Right cardiac atrium (tissue), 5 donors: ENCODE measurements at regions not wholly inside any gene's neighbourhood (a gene's known extent, or its start where the extent isn't known, plus 50 kb on each side); places are given as distances from the start of the nearest gene placed in this dataset.
"Not testable (repeated sequence)": the region's sequence is repeated elsewhere in the genome, so short reads cannot be mapped to it uniquely, and the experiment has no call there.

Source experiments
- ATAC-seq, 2 donors: fragments of 200-7000 bp; cut with Tn5 transposase; one replicate each; pipeline versions ENCODE4 v1.8.0 to v1.9.1; 2020; ENCODE audit warnings: moderate library complexity in 2 of 2, mild to moderate bottlenecking in 1 of 2
- DNase-seq, 3 donors: peaks; one replicate each; pipeline ENCODE4 v3.0.0-alpha.2; 2020
- H3K27ac ChIP-seq: one replicate; pipeline ENCODE4 v1.5.1; 2013; ENCODE audit warnings: mild to moderate bottlenecking, low read length, control low read depth, moderate library complexity
- H3K27me3 ChIP-seq: one replicate; pipeline ENCODE4 v1.6.1; 2013; ENCODE audit not compliant: control insufficient read depth, insufficient read depth
- H3K4me1 ChIP-seq: one replicate; pipeline ENCODE4 v1.6.1; 2013; ENCODE audit warnings: low read length; ENCODE audit not compliant: control insufficient read depth, insufficient read depth
- H3K4me3 ChIP-seq: one replicate; pipeline ENCODE4 v1.5.1; 2013; ENCODE audit warnings: low read length, control low read depth
- H3K9me3 ChIP-seq: one replicate; pipeline ENCODE4 v1.6.1; 2013; ENCODE audit warnings: low read length; ENCODE audit not compliant: control insufficient read depth
- WGBS: extraction: QIAGEN DNeasy Blood & Tissue Kit; methylation state at CpG from one replicate; pipeline ENCODE4 v1.1.7; 2013; 5-methylcytosine and 5-hydroxymethylcytosine counted together
- intact Hi-C, 4 donors: fragments of 100-400 bp; cut with DNase I; formaldehyde crosslinking; loops; one replicate each; pipeline versions ENCODE4 v1.11.0 to v1.14.0; 2022 to 2023
- donor health status: healthy with polysubstance abuse.
- donor health status: DM: no; HTN: yes; CAD: no.
- donor health status: DM: no; HTN: no; CAD: no.
- donor health status: DM: no; HTN: yes; CAD: no; lungs with severe emphysema.
- donor health status: DM: yes; HTN: yes; CAD: no.

DNA sequence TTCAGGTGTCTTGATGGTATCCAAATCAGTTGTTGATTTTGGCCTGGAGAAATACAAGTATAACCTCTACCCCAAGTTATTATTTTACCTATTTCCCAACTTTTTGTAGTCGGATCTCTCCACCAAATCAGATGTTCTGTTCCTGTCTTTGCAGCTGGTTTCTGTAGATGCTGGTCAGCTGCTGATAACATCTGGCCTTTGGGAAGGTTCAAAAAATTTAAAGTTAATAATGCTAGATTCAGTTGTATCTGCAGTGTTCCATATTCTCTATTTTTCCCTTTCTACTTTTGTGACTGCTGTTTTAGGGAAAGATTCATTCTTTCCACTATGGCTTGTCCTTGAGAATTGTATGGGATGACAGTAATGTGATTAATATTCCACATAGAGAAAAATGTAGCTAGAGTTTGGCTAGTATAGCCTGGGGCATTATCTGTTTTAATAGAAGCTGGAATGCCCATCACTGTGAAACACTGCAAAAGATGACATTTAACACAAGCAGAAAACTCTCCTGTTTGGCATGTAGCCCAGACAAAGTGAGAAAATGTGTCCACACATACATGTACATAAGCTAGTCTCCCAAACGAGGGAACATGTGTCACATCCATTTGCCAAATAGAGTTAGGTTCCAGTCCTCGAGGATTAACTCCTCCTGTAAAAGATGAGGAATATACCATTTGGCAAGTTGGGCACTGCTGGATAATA, 99.2 kb downstream of the ZNF100 start:
- H3K4me3 ChIP-seq, intact Hi-C loops, H3K27ac ChIP-seq, H3K4me1 ChIP-seq, H3K27me3 ChIP-seq, DNase-seq, ATAC-seq, H3K9me3 ChIP-seq: not testable (repeated sequence)
- WGBS, result 44% methylated on average over 3 of the region's 3 CpGs

DNA sequence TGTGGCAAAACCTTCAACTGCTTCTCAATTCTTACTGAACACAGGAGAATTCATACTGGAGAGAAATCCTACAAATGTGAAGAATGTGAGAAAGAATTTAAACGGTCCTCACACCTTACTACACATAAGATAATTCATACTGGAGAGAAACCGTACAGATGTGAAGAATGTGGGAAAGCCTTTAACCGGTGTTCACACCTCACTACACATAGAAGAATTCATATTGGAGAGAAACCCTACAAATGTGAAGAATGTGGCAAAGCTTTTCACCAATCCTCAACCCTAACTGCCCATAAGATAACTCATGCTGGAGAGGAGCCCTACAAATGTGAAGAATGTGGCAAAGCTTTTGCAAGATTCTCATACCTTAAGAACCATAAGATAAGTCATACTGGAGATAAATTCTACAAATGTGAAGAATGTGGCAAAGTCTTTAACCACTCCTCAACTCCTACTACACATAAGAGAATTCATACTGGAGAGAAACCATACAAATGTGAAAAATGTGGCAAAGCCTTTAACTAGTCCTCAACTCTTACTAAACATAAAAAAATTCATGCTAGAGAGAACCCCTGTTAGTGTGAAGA, 111.7 kb downstream of the ZNF100 start:
- ATAC-seq (no peak), DNase-seq (no peak)
- H3K27me3 ChIP-seq, result no peaks in the 10 kb centered on the region
- no peaks in the 10 kb centered on the region for H3K4me1 ChIP-seq
- H3K9me3 ChIP-seq, result no peaks in the 10 kb centered on the region
- intact Hi-C loops, result no loop called here
- 76% methylated on average over 3 of the region's 3 CpGs for WGBS
- H3K4me3 ChIP-seq, result no peak overlapping the region
- H3K27ac ChIP-seq, result no peak overlapping the region

- ATAC-seq, H3K27me3 ChIP-seq, H3K27ac ChIP-seq, H3K4me1 ChIP-seq, H3K9me3 ChIP-seq, H3K4me3 ChIP-seq, intact Hi-C loops, DNase-seq: not testable (repeated sequence)
- 52% methylated on average over 3 of the region's 3 CpGs for WGBS
Measured at GRCh38 chr19:21651478-21651877, 115.9 kb downstream of the ZNF100 start.

GRCh38 chr19:21638776-21639175, 128.6 kb downstream of the ZNF100 start:
- no peaks in the 10 kb centered on the region for H3K4me1 ChIP-seq
- intact Hi-C loops, result no loop called here
- H3K27me3 ChIP-seq, result no peaks in the 10 kb centered on the region
- no peak overlapping the region for H3K4me3 ChIP-seq
- DNase-seq (no peak), ATAC-seq (no peak)
- H3K9me3 ChIP-seq, result no peaks in the 10 kb centered on the region
- H3K27ac ChIP-seq, result no peak overlapping the region
- 72% methylated on average over 1 of the region's 1 CpG for WGBS

DNA sequence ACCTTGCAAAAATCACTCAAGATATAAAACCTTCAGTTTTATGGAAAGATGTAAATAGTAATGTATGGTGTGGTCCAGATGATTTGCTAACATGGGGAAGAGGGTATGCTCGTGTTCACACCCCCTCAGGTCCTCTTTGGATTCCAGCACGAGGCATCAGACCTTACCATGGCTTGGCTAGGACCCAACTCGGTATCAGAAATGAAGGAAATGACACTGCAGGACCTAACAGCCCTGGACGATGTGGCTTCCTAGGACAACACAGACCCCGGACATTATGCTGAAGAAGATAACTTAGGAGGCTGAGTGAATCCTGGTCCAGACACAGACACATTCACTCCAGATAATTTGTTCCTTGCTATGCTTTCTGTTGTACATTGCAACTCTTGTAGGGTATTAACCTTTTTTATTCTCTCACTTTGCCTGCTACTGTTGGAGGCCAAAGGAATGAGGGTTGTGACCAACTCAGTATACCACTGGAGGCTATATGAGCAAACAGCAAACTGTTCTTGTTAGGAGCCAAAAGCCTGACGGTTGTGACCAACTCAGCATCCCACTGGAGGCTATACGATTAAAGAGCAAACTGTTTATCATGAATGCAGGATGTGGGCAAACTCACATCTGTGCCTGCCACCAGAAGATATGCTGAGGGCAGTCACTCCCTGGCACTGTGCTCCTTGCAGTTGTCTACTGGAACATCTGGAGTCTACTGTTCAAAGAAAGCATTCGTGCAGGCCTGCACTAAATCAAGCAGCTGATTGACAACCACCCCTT, 121.7 kb downstream of the ZNF429 start:
- no peak for DNase-seq
- Histone ChIP-seq H3K27ac (no peak overlapping the region), H3K9me3 (no peaks in the 10 kb centered on the region), H3K27me3 (no peaks in the 10 kb centered on the region), H3K4me1 (no peaks in the 10 kb centered on the region), H3K4me3 (no peak overlapping the region)
- no peak for ATAC-seq
- 65% methylated on average over 8 of the region's 8 CpGs for WGBS
- intact Hi-C loops, result no loop called here

GRCh38 chr19:21626091-21626490, 120.7 kb downstream of the ZNF429 start:
- intact Hi-C loops, result no loop called here
- no peak for ATAC-seq

DNA sequence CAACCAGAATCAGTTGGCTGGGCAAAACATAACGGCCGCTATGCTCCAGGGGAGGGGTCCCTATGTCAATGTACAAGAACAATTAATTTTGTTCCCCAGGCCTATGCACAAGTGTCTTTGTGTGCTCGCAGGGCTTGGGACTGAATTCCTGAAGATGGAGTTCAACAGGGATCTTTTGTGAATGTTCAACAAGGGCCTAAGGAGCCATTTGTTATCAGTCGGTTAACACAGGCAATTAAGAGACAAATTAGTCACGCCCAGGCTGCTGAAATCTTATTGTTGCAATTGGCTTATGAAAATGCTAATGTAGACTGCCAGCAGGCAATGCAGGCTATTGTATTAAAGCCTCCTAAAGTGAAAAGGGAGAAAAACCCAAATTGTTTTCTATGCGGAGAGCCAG, 117.5 kb downstream of the ZNF429 start:
- Histone ChIP-seq H3K27ac (no peak overlapping the region), H3K27me3 (no peaks in the 10 kb centered on the region), H3K9me3 (no peaks in the 10 kb centered on the region), H3K4me1 (no peaks in the 10 kb centered on the region), H3K4me3 (no peak overlapping the region)
- ATAC-seq (no peak), DNase-seq (no peak)
- WGBS, result 70% methylated on average over 6 of the region's 6 CpGs
- intact Hi-C loops, result no loop called here

More at GRCh38 chr19:21626091-21626490, 120.7 kb downstream of the ZNF429 start:
- 36% methylated on average over 1 of the region's 1 CpG for WGBS
- Histone ChIP-seq H3K27ac (no peak overlapping the region), H3K4me1 (no peaks in the 10 kb centered on the region), H3K27me3 (no peaks in the 10 kb centered on the region), H3K4me3 (no peak overlapping the region), H3K9me3 (no peaks in the 10 kb centered on the region)
- no peak for DNase-seq

DNA sequence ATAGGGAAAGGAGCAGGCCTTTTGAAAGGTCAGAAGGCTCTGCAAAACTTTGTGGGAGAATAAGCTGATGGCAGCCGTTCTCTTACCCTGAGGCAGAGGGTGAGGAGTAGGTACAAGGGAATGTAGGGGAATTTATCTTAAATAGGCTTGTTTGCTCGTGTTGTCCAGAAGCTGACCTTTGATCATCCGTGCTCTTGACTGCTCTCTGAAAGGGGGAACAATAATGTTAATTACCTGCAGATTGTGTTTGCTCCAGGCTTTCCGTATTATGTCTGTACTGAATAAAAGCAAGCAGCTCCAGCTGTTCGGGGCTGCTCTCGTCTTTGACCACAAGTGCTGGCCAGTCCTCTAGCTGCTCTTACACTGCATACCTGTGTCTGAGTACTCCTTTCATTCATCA, 116.3 kb downstream of the ZNF429 start:
- no peaks in the 10 kb centered on the region for H3K27me3 ChIP-seq
- H3K27ac ChIP-seq, result no peak overlapping the region
- no peak for ATAC-seq
- WGBS, result 85% methylated on average over 6 of the region's 6 CpGs
- no peaks in the 10 kb centered on the region for H3K4me1 ChIP-seq
- intact Hi-C loops, result no loop called here
- H3K9me3 ChIP-seq, result no peaks in the 10 kb centered on the region
- DNase-seq, result no peak
- no peak overlapping the region for H3K4me3 ChIP-seq

GRCh38 chr19:21617740-21618339, 112.4 kb downstream of the ZNF429 start:
- 51% methylated on average over 4 of the region's 4 CpGs for WGBS
- no peak overlapping the region for H3K4me3 ChIP-seq
- no peaks in the 10 kb centered on the region for H3K27me3 ChIP-seq
- DNase-seq (no peak), ATAC-seq (no peak)
- H3K27ac ChIP-seq, result no peak overlapping the region
- intact Hi-C loops, result no loop called here
- no peaks in the 10 kb centered on the region for H3K9me3 ChIP-seq
- H3K4me1 ChIP-seq, result no peaks in the 10 kb centered on the region

GRCh38 chr19:21614776-21615175, 109.4 kb downstream of the ZNF429 start:
- intact Hi-C loops, ATAC-seq, H3K4me1 ChIP-seq, H3K27ac ChIP-seq, DNase-seq, H3K9me3 ChIP-seq, H3K27me3 ChIP-seq, H3K4me3 ChIP-seq: not testable (repeated sequence)
- WGBS, result 94% methylated on average over 19 of the region's 19 CpGs

GRCh38 chr19:21613201-21613600, 107.8 kb downstream of the ZNF429 start:
- intact Hi-C loops, H3K9me3 ChIP-seq, ATAC-seq, H3K4me3 ChIP-seq, H3K27ac ChIP-seq, DNase-seq, H3K27me3 ChIP-seq, H3K4me1 ChIP-seq: not testable (repeated sequence)
- 68% methylated on average over 2 of the region's 2 CpGs for WGBS
